ENCODE measurements at regions not wholly inside any gene's neighbourhood (a gene's known extent, or its start where the extent isn't known, plus 50 kb on each side); places are given as distances from the start of the nearest gene placed in this dataset.
"Not testable (repeated sequence)": the region's sequence is repeated elsewhere in the genome, so short reads cannot be mapped to it uniquely, and the experiment has no call there.

DNA sequence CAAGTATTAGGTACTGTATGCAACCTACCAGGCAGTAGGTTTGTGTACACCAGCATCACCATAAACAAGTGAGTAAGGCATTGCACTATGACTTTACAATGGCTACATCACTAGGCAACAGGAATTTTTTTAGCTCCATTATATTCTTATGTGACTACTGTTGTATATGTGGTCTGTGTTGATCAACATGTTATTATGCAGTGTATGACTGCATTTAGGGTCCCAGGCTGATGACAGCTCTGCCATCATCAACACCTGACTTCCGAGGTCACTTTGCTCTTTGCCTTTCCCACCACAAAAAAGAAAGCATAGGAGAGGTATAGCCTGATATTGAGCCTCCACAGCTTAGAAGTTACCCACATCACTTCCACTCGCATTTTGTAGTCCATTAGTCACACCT lies 217.5 kb upstream of the PELI2 start:
- no peak for DNase-seq

DNA sequence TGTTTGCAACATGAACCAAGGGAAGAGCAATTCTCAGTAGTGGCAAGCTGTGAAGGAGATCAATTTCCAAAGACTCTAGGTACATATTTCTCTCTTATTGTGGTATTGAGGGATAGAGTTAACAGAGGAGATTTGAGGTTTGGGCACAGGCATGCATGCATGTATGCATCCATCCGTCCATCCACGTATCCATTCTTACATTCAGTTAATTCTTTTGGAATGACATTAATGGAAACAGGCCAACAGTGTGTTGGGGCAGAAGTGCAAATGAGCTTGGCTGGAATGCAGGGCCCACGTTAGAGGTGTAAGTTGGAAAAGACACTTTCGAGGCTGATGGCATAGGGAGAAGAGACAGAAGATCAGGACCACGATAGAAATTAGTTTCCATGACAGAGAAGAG lies 216.9 kb upstream of the PELI2 start:
- DNase-seq, result no peak

DNA sequence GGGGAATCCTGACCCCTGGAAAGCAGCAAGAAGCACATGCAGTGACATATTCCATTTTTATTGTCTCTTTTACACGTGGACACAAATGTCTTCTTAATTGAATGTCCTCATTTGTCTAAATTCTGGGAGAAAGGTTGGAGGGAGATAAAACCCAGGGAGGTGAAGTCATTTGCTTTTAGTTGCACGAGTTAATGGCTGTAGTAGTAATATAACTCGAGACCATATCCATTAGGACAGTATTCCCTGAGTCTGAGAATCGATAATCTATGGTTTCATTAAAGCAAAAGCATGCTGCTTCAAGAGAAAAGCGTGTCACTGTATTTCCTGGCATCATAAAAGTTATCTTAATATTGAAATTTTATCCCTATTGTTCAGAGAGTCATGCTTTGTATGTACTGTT lies 216.0 kb upstream of the PELI2 start:
- no peak for DNase-seq

DNA sequence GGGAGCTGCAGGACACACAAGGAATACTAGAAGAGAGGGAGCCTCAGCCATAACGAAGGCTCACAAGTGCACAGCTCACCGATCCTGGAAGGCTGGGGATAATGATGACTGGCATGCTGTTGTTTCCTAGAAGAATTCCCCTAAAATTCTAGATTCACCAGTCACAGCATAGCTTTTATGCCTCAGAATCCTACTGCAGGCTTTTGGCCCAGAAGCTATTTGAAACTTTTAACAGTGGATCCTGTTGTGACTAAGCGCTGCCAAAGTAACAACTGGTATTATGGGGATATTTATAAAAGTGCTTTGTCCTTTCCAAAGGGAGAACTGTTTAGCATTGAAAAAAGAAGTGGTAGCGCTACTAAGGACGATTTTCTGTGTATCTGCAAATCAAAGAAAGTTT lies 214.1 kb upstream of the PELI2 start:
- DNase-seq, result no peak

DNA sequence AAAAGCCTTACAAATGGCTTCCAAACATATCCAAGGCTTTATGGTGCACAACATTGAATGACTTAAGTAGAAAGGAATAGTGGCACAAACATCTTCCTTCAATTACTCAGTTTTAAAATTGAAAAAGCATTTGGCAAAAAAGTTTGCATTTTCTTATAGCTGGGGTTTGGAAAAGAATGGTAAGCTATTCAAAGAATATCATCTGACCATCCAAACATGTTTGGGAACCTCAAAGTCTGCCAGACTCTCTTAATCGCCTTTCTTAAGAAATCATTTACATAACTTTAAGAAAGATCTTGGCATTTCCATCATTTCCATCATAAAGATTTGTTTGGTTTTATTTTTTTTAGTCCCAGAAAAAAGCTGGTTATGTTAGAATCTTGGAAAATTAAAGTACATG lies 210.1 kb upstream of the PELI2 start:
- no peak for DNase-seq

DNA sequence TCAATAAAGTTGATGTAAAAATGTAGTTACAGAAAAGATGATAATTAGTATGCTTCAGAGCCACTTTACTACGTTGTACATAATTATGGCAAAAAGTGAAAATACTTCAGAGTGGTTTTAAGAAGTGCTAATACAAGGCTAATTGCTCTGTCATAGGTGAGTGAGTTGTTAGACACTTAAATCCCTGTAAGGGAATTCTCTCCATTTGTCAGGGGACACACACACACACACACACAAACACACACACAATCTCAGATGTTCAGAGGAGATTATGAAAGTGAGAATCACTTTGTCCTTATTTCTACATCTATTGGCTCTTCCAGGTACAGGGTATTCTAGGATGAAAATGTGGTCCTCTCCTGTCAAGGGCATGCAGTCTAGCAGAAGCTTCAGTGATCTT lies 208.3 kb upstream of the PELI2 start:
- DNase-seq, result no peak

DNA sequence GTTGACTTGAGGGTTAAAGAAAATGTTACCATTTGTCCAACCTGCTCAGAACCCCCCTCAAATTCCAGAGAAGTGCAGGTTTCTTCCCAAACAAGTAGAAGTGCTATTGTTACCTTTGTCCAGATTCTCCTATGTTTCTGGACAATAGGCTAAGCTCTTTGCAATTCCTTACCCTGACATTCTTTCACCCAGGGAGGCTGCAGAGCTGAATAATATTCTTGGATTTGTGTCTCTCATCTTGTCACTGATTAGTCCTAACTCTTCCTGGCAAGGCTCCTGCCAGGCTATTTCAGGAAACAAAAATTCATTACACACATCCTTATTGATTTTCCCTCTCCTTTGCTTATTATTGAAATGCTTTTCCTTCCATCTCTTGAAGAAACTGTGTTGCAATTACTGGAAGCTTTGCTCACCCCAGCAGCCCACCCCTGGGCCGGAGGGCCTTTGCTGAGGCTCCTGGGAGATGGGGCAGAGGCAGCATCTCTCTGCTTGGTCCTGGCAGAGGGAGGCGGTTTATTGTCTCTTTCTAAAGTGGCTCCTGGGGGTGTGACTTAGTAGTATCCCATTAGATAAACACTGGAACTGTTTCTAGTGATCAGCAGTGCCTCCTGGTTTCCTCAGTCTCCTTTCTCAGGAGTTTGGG lies 207.5 kb upstream of the PELI2 start:
- DNase-seq, result no peak

DNA sequence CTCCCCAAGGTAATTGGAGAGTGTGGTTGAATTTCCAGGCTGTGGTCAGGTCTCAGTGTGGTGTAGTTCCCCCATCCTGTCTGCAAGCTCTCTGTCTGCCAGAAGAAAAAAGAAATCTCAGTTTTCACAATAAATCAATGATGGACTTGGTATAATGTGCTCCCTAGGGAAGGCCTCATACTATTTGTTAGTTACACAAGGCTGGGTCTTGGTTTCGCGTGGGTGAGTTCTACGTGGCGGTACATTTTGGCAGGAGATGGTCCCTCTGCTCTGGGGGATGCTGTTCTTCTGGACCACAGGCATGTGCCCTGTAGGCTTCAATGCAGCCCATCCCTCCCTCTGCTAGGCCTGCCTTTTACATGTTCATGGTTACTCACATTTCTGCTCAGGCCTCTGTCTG lies 206.4 kb upstream of the PELI2 start:
- no peak for DNase-seq

DNA sequence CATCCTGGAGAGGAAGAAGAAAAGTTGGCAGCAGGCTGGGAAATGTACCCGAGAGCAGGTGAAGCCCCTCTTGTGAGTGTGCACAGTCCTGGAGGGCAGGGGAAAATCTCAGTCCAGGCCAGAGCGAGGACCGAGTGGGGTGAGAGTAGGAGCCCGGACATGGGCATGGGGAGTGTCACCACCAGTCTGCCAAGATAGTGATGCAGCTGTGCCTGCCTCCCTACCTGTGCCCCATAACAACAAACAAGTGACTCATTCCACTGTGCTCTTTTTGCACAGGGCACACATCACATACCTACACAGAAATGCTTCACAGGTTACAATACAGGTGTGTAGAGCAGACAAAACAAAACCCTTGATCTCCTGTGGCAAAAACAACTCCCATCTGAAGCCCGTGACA lies 205.9 kb upstream of the PELI2 start:
- DNase-seq, result no peak

DNA sequence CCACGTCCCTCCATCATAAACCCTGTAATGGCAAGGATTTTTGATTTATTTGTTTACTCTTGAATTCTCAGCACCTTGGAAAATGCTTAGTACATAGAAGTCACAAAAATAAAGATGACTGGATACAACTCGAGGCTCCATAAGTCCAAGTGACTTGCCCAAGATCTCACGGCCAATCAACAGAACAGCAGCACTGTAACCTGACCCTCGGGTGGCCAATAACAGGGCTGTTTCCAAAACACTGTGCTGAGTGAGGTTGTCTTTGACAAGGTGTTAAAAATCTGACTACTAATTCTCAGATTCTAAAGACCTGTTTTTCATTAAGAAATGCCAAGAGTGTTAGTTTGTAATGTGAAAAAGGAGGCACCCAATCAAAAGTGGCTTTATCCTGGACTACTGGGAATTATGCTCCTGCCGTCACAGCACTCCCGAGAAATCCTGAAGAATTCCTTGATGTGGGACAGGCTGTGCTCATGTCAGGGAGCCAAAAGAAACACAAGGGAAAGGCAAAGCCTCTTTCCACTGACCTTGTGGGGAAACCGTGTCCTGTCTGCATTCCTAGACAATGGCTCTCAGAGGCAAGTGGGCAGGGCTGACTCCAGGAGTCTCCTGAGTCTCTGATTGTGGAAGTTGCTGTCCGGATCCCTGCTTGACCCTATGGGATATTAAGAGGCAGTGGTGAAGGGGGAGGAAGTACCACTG lies 204.7 kb upstream of the PELI2 start:
- DNase-seq, result no peak

DNA sequence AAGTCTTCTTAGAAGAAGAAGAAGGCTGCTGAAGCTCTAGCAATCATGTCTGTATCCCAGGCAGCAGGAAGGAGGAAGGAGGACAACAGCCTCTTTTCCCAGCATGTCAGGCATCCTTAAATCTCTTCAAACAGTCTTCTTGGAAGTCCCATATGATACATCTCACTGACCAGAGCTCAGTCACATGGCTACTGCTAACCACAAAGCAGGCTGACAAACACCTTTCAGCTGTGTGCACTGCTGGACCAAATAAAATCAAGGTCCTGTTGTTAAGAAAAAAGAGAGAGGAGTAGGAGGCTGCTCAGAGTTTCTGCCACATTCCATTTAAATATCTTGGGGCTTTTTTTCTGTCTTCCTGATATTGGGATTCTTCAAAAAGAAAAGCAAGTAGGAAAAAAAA lies 203.4 kb upstream of the PELI2 start:
- no peak for DNase-seq

DNA sequence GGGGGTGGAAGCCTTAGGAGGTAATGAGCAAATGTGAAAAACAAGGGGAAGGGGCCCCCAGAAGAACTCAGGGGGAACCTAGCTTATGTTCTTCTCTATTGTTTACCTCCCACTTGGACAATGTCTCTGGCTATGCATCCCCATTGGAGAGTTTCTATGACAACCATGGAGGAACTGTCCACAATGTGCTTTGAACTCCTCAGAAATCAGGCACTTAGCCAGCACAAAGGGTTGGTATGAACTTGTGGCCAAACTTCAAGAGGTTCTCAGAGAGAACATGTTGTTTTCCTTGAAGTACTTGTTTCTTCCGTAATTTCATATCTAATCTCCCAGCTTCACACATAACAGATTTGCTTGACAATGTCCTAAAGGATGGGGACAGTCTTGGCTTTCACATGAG lies 202.8 kb upstream of the PELI2 start:
- DNase-seq, result no peak

DNA sequence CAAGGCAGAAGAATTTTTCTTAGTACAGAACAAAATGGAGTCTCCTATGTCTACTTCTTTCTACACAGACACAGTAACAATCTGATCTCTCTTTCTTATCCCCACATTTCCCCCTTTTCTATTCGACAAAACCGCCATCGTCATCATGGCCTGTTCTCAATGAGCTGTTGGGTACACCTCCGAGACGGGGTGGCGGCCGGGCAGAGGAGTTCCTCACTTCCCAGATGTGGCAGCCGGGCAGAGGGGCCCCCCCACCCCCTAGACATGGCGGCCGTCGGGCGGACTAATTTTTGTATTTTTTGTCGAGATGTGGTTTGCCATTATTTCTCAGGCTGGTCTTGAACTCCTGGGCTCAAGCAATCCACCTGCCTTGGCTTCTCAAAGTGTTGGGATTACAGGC lies 198.4 kb upstream of the PELI2 start:
- not testable (repeated sequence) for DNase-seq

DNA sequence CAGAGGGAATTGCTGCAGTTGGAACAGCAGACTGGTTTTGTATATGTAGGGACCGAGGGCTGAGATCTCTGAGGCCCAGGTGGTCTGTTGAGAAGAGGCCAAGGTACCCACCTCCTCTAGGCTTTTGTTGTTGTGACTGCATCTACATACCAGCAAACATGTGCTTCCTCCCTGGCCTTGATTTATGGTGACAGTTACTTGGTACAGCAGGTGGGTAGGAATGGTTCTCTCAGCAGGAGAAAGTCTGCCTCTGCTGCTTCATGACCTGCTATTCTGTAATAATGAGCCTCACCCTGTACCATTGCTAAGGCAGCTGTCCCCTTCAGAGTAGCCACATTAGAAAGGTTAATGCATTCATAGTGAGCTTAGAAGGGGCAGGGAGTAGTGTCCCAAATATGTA lies 196.7 kb upstream of the PELI2 start:
- DNase-seq, result no peak

DNA sequence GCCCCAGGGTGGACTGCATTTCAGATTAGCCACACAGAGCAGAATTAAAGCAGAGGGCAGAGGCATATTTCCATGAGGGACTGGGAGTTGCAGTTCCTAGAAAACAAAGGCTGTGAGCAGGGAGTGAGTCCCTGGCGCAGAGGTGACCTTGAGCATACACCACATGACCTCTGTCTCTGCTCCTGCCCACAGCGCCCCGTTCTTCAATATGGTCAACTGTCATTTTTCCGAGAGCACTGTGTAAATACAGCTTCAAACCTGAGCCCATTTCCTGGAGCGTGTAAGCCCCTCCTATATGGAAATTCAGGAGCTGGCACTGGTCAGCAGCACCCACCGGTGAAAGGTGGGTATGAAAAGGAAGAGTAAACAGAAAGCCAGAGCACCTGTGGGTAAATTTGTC lies 192.2 kb upstream of the PELI2 start:
- no peak for DNase-seq

DNA sequence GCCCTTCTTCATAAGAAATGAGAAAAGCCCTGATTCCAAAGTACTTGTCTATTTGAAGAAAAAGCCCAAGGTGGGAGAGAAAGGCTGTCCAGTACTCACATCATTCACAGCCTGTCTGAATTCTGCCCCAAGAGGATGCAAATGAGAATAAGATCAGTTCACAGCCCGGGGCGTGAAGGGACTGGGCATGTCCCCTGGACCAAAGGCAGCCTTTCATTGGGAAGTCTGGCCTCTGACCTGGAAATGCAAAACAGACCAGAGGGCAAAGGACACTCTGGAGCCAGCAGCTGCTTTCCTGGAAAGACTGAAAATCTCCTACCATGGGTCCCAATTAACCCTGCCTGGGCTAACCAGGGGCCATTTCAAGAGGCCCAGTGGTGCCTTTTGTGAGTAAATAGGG lies 191.2 kb upstream of the PELI2 start:
- no peak for DNase-seq

DNA sequence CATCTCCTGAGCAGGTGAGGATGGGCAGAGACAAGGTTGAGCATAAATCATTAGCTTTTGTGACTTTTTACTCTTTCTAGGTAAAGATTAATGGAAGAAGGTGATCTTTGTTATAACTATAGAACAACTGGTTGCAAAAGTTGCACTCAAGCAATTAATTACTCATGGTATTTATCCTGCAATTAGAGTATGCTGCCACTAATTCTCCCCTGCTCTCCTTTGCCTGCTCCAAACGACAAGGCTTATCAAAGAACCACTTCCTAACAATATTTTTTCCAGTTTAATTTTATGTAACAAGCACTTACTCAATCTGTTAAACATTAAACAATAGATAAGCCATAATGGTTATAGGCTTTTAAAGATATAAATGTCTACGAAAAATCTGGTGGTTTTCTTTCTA lies 189.9 kb upstream of the PELI2 start:
- no peak for DNase-seq

DNA sequence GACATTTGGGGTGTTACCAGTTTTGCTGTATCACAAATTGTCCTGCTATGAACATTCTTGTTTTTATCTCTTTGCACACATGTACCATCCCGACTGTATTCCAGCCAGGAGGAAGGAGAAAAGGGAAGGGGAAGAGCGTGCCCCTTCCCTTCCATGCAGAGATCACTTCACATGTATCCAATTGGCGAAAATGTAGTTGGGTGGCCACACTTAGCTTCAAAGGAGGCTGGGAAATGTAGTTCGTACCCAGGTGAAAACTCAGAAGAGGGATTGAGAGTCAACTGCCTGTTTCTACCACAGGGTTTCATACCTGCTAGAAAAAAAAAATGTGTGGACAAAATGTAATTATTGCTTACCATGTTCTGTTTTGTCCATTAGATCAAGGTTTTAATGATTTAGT lies 189.1 kb upstream of the PELI2 start:
- DNase-seq, result no peak

DNA sequence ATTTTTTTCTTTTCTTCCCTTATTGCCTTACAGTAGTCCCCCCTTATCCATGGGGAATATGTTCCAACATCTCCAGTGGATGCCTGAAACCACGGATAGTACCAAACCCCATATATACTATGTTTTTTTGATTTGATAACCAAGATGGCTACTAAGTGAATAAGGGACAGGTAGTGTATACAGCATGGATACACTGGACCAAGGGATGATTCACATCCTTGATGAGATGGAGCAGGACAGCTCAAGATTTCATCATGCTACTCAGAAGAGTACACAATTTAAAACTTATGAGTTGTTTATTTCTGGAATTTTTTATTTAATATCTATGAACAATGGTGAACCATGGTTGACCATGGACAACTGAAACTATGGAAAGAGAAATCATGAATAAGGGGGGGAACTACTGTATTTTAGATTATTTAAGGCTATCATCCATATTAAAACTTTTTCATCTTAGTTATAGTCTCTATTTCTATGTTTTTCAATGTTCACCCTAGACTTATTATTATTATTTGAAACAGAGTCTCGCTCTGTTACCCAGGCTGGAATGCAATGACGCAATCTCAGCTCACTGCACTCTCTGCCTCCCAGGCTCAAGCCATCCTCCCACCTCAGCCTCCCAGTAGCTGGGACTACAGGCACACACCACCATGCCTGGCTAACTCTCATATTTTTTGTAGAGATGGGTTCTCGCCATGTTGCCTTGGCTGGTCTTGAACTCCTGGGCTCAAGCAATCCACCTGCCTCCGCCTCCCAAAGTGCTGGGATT lies 188.0 kb upstream of the PELI2 start:
- no peak for DNase-seq

DNA sequence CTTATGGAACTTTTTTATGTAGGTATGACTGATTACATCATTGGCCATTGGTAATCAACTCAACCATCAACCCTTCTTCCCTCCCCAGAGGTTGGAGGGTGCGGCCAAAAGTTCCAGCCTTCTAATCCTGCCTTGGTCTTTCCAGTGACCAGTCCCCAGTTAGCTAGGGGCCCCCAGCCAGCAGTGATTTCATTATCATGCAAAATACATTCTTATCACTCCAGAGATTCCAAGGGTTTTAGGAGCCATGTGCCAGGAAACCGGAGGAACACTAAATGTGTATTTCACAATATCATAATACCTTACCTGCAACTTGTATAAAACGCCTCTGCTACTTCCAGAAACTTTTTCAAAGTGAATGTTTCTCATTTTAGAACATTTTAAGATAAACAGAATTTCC lies 181.5 kb upstream of the PELI2 start:
- no peak for DNase-seq

DNA sequence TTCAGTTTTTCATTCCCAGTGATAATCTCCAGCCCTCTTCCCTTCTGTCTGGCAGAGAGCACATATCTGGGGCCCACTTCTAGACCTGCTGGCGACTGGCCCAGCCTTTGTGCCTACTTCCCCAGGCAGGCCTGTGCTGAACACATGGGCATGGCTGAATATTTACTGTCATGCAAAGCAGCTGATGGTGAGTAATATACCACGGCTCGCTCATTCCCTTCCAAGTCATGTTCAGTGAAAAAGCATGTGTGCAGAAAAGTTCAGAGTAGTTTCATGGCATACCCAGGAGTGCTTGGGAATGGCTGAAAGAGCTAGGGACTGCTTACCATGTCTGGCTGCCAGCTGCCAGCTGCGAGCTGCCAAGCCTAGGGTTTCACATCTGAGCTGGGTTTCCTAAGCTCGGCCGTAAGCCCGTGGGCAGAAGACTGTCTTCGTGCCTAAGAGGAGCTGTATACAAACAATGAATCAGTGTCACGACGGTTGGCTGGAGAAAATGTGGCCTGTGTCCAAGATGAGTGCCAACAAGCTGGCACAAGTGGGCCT lies 179.9 kb upstream of the PELI2 start:
- no peak for DNase-seq

DNA sequence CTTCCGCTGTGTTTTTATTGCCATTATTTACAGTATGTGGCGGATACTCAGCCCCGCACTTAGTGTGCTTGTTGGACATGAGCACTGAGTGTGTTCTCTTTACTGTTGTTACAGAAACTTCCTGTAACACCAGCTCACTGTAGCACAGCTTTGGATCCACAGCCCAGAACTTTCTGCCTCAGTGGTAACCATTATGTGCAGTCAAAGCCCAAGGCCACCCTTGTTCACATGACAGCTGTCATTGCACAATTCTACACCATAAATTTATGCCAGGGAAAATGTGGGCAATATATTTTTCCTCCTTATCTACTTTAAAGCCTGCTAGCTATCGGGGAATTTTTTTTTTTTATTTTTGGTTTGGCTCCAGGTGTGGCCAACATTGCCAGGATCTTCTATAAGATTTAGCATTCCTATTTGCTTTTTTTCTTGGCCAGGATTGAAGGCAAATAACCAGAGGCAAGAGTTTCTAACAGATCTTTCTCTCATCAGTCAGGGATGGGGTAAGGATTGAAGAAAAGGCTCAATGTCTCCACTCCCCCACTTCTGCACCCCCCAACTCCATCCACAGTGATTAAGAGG lies 176.0 kb upstream of the PELI2 start:
- no peak for DNase-seq

DNA sequence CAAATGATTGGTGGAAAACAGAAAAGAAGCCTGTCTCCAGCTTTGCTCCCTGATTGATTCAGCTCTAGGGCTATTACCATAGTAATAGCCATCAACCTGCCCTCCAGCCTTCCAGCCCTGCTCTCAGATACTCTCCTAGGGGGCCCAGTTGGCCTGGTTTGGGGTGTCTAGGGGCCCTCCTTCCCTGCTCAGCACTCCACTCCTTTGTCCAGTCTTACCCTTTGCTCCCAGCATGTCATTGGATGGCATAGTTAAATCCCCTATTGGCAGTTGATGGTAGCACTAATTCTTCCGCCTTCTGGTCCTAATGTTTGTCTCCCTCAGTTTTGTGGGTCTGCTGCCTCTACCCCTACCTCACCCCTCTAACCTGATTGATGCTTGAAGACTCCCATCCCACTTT lies 175.4 kb upstream of the PELI2 start:
- DNase-seq, result no peak

DNA sequence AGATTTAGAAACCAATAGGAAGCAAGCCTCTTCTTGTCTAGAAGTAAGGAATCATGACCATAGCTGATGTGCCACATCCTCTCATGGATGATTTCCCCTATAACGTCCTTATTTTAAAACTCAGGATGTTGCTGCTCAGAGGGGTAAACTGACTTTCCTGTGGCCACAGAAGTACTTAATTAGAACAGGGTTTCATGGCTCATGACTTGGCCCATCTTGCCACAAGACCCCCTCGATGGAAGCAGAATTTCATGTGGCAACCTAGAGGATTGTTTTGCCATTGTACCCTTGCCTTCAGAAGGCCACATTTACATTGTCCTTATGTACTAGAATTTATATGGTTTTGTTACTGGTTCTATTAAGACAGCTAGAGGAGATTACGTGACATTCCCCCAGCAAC lies 173.5 kb upstream of the PELI2 start:
- no peak for DNase-seq

Data from CD4-positive, alpha-beta T cell treated with Interleukin-4 for 1 hour (primary cell).